ENCODE measurements at regions not wholly inside any gene's neighbourhood (a gene's known extent, or its start where the extent isn't known, plus 50 kb on each side); places are given as distances from the start of the nearest gene placed in this dataset.

- no peak for TF ChIP-seq YY1 (IDR thresholded peaks at IDR 0.05)
- TF ChIP-seq ZBTB33 (IDR thresholded peaks at IDR 0.05): no peak
- no peak for TF ChIP-seq HNF4G (IDR thresholded peaks at IDR 0.05)
- no peak for TF ChIP-seq EGR1 (IDR thresholded peaks at IDR 0.05; ENCODE audit: low read depth in 2 of 2)
- TF ChIP-seq FOXA1 (IDR thresholded peaks at IDR 0.05): no peak
- TF ChIP-seq HNF4A (conservative IDR thresholded peaks at IDR 0.05): no peak
- TF ChIP-seq SP1 (IDR thresholded peaks at IDR 0.05): no peak
- TF ChIP-seq RAD21 (IDR thresholded peaks at IDR 0.05): no peak
- TF ChIP-seq MAX (IDR thresholded peaks at IDR 0.05): no peak
- TF ChIP-seq, protein P1, sequence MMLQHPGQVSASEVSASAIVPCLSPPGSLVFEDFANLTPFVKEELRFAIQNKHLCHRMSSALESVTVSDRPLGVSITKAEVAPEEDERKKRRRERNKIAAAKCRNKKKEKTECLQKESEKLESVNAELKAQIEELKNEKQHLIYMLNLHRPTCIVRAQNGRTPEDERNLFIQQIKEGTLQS (IDR thresholded peaks at IDR 0.05): no peak
- no peak for TF ChIP-seq RXRA (IDR thresholded peaks at IDR 0.05)
- TF ChIP-seq GABPA (IDR thresholded peaks at IDR 0.05 in 1 of 2, conservative IDR thresholded peaks at IDR 0.05 in 1 of 2): no peak
- no peak for TF ChIP-seq FOXA2 (IDR thresholded peaks at IDR 0.05)
- no peak for TF ChIP-seq TAF1 (conservative IDR thresholded peaks at IDR 0.05)
- TF ChIP-seq JUND (IDR thresholded peaks at IDR 0.05): no peak
- TF ChIP-seq, protein P2, sequence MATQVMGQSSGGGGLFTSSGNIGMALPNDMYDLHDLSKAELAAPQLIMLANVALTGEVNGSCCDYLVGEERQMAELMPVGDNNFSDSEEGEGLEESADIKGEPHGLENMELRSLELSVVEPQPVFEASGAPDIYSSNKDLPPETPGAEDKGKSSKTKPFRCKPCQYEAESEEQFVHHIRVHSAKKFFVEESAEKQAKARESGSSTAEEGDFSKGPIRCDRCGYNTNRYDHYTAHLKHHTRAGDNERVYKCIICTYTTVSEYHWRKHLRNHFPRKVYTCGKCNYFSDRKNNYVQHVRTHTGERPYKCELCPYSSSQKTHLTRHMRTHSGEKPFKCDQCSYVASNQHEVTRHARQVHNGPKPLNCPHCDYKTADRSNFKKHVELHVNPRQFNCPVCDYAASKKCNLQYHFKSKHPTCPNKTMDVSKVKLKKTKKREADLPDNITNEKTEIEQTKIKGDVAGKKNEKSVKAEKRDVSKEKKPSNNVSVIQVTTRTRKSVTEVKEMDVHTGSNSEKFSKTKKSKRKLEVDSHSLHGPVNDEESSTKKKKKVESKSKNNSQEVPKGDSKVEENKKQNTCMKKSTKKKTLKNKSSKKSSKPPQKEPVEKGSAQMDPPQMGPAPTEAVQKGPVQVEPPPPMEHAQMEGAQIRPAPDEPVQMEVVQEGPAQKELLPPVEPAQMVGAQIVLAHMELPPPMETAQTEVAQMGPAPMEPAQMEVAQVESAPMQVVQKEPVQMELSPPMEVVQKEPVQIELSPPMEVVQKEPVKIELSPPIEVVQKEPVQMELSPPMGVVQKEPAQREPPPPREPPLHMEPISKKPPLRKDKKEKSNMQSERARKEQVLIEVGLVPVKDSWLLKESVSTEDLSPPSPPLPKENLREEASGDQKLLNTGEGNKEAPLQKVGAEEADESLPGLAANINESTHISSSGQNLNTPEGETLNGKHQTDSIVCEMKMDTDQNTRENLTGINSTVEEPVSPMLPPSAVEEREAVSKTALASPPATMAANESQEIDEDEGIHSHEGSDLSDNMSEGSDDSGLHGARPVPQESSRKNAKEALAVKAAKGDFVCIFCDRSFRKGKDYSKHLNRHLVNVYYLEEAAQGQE (IDR thresholded peaks at IDR 0.05): no peak
- no peak for TF ChIP-seq CTCF (IDR thresholded peaks at IDR 0.05; ENCODE audit: low read depth, low read length, missing input control)
- TF ChIP-seq NR2F2 (IDR thresholded peaks at IDR 0.05): no peak
- Histone ChIP-seq H3K27me3 (ENCODE audit: control insufficient read depth in 4 of 4, insufficient read depth in 4 of 4, low read length in 3 of 4) (no peaks in the 10 kb centered on the region), H3K4me3 (ENCODE audit: low read depth in 1 of 3, low read length in 3 of 3) (no peak overlapping the region), H3K27ac (ENCODE audit: low read depth in 1 of 2, low read length in 2 of 2) (no peak overlapping the region), H3K9me3 (ENCODE audit: control insufficient read depth in 4 of 4, low read length in 3 of 4) (no peaks in the 10 kb centered on the region), H3K36me3 (ENCODE audit: control insufficient read depth in 4 of 4, insufficient read depth in 3 of 4, low read depth in 1 of 4, low read length in 3 of 4) (no peaks in the 10 kb centered on the region), H3K4me1 (ENCODE audit: control insufficient read depth in 4 of 4, insufficient read depth in 4 of 4, low read length in 3 of 4) (no peaks in the 10 kb centered on the region), H3K9ac (ENCODE audit: low read depth in 1 of 2, low read length in 2 of 2) (no peak overlapping the region)
- DNase-seq (ENCODE audit: low spot score): no peak
- 75% methylated on average over 4 of the region's 4 CpGs for WGBS
Observed at GRCh38 chr6:101108286-101108685, 227.2 kb upstream of the ASCC3 start.
